ENCODE measurements at regions not wholly inside any gene's neighbourhood (a gene's known extent, or its start where the extent isn't known, plus 50 kb on each side); places are given as distances from the start of the nearest gene placed in this dataset.

- ATAC-seq = no peak
- intact Hi-C loops (cut with micrococcal nuclease) = no loop called here
- no peak for DNase-seq
Measured at GRCh38 chr9:88077071-88077617, 61.1 kb downstream of the SPATA31C2 start.

- intact Hi-C loops (cut with micrococcal nuclease) = no loop called here
- peak; percentile 87 for DNase-seq
- peak; percentile 93 for ATAC-seq
Measured at GRCh38 chr9:88076286-88077070, 61.8 kb downstream of the SPATA31C2 start.

- ATAC-seq = no peak
- no peak for DNase-seq
- intact Hi-C loops (cut with micrococcal nuclease) = no loop called here
Measured at GRCh38 chr9:88075966-88076285, 62.3 kb downstream of the SPATA31C2 start.

GRCh38 chr9:88075506-88075905, 62.8 kb downstream of the SPATA31C2 start:
- DNase-seq (no peak), ATAC-seq (no peak)
- intact Hi-C loops (cut with micrococcal nuclease) = no loop called here

- ATAC-seq (no peak), DNase-seq (no peak)
- intact Hi-C loops (cut with micrococcal nuclease) = no loop called here
Measured at GRCh38 chr9:88074931-88075330, 63.3 kb downstream of the SPATA31C2 start.

- ATAC-seq (no peak), DNase-seq (no peak)
- intact Hi-C loops (cut with micrococcal nuclease) = no loop called here
Measured at GRCh38 chr9:88072831-88073375, 65.4 kb downstream of the SPATA31C2 start.

GRCh38 chr9:88071331-88071730, 66.9 kb downstream of the SPATA31C2 start:
- intact Hi-C loops (cut with micrococcal nuclease) = no loop called here
- no peak for ATAC-seq

GRCh38 chr9:88065619-88066018, 72.7 kb downstream of the SPATA31C2 start:
- intact Hi-C loops (cut with micrococcal nuclease) = no loop called here
- DNase-seq = no peak
- ATAC-seq = no peak

More at GRCh38 chr9:88071331-88071730, 66.9 kb downstream of the SPATA31C2 start:
- no peak for DNase-seq

GRCh38 chr9:88064554-88064953, 73.7 kb downstream of the SPATA31C2 start:
- intact Hi-C loops (cut with micrococcal nuclease) = no loop called here
- ATAC-seq = no peak

GRCh38 chr9:88060746-88061145, 77.5 kb downstream of the SPATA31C2 start:
- no peak for ATAC-seq
- no peak for DNase-seq
- intact Hi-C loops (cut with micrococcal nuclease) = no loop called here

More at GRCh38 chr9:88064554-88064953, 73.7 kb downstream of the SPATA31C2 start:
- no peak for DNase-seq

- intact Hi-C loops (cut with micrococcal nuclease) = no loop called here
- DNase-seq = no peak
- no peak for ATAC-seq
Measured at GRCh38 chr9:88059469-88059868, 78.8 kb downstream of the SPATA31C2 start.

GRCh38 chr9:88056876-88057275, 81.4 kb downstream of the SPATA31C2 start:
- no peak for ATAC-seq
- no peak for DNase-seq
- intact Hi-C loops (cut with micrococcal nuclease) = no loop called here

- DNase-seq (no peak), ATAC-seq (no peak)
- intact Hi-C loops (cut with micrococcal nuclease) = no loop called here
Measured at GRCh38 chr9:88053856-88054501, 79.6 kb upstream of the CDK20 start.

GRCh38 chr9:88052321-88052965, 78.1 kb upstream of the CDK20 start:
- no peak for DNase-seq
- intact Hi-C loops (cut with micrococcal nuclease) = no loop called here
- no peak for ATAC-seq

- DNase-seq (no peak), ATAC-seq (no peak)
- intact Hi-C loops (cut with micrococcal nuclease) = no loop called here
Measured at GRCh38 chr9:88051138-88051537, 76.8 kb upstream of the CDK20 start.

GRCh38 chr9:88049677-88050307, 75.5 kb upstream of the CDK20 start:
- peak; percentile 45 for ATAC-seq
- intact Hi-C loops (cut with micrococcal nuclease) = no loop called here
- DNase-seq = no peak

- intact Hi-C loops (cut with micrococcal nuclease) = no loop called here
- no peak for DNase-seq
- peak; percentile 50 for ATAC-seq
Measured at GRCh38 chr9:88046542-88046941, 72.2 kb upstream of the CDK20 start.

- intact Hi-C loops (cut with micrococcal nuclease) = no loop called here
- DNase-seq (no peak), ATAC-seq (no peak)
Measured at GRCh38 chr9:88045686-88046085, 71.4 kb upstream of the CDK20 start.

- no peak for DNase-seq
- ATAC-seq = no peak
- intact Hi-C loops (cut with micrococcal nuclease) = no loop called here
Measured at GRCh38 chr9:88044200-88044599, 69.9 kb upstream of the CDK20 start.

GRCh38 chr9:88043647-88044046, 69.3 kb upstream of the CDK20 start:
- no peak for DNase-seq
- intact Hi-C loops (cut with micrococcal nuclease) = no loop called here
- no peak for ATAC-seq
